NCI-H128 (cell line): ENCODE measurements at regions not wholly inside any gene's neighbourhood (a gene's known extent, or its start where the extent isn't known, plus 50 kb on each side); places are given as distances from the start of the nearest gene placed in this dataset.
"Not testable (repeated sequence)": the region's sequence is repeated elsewhere in the genome, so short reads cannot be mapped to it uniquely, and the experiment has no call there.

ENCODE experiments used
- DNase-seq: peaks from one replicate; lab custom pipeline; 2025; ENCODE audit not compliant: unreplicated experiment; lab: John Stamatoyannopoulos, UW

DNA sequence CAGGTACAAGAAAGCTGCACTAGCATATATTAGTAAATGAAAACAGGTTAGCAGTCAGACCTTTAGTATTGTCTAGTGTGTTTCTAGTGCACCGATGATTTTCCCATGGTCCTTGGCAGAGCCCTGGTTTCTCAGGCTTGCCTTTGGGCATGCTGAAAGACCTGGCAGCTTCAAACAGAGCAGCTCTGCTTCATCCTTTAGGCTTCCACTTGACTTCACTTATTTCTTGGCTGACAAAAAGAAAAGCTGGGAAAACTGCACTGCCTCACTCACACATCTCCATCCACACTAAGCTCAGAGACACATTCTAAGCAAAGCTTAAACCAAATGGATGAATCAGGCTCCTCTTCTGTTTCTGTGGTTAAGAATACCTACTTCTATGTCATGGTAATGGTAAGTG, 374.8 kb upstream of the PDZRN3 start:
- no peak for DNase-seq

DNA sequence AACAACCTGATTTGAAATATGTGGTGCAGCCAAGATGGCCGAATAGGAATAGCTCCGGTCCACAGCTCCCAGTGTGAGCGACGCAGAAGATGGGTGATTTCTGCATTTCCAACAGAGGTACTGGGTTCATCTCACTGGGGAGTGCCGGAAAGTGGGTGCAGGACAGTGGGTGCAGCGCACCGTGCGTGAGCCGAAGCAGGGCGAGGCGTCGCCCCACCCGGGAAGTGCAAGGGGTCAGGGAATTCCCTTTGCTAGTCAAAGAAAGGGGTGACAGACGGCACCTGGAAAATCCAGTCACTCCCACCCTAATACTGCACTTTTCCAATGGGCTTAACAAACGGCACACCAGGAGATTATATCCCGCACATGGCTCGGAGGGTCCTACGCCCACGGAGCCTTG, 365.9 kb upstream of the PDZRN3 start:
- DNase-seq: not testable (repeated sequence)

- no peak for DNase-seq
Observed at GRCh38 chr3:73966733-73967132, 342.0 kb upstream of the PDZRN3 start.

DNA sequence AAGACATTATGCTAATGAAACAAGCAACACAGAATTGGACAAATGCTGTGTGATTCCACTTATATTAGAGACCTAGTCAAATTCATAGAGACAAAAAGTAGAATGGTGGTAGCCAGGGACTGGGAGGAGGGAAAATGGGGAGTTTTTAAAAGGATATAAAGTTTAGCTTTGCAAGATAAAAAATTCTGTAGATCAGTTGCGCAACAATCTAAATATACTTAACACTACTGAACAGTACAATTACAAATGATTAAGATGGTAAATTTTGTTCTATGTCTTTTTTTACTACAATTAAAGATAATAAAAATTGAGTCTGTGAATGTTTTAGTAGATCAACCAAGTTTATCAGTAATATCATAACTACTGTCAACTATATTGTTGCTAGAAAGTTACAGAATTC, 340.1 kb upstream of the PDZRN3 start:
- no peak for DNase-seq

- DNase-seq: no peak
Observed at GRCh38 chr3:73955494-73956070, 330.8 kb upstream of the PDZRN3 start.

GRCh38 chr3:73954506-73954905, 329.8 kb upstream of the PDZRN3 start:
- DNase-seq: no peak

DNA sequence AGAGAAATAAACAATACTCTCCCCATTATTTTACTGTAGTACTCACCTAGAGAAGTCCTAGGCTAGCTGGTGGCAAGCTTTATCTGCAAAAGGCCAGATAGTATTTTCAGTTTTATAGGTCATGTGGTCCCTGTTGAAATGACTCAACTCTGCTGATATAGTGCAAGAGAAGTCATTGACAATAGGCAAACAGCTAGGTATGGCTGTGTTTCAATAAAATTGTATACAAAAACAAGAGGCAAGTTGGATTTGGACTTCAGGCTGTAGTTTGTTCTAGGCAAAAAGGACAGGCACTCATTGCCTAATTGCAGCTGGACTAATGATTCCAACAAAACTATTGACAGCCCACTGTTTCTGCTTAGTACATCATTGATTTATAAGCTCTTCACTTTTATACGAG, 328.0 kb upstream of the PDZRN3 start:
- DNase-seq: no peak

DNA sequence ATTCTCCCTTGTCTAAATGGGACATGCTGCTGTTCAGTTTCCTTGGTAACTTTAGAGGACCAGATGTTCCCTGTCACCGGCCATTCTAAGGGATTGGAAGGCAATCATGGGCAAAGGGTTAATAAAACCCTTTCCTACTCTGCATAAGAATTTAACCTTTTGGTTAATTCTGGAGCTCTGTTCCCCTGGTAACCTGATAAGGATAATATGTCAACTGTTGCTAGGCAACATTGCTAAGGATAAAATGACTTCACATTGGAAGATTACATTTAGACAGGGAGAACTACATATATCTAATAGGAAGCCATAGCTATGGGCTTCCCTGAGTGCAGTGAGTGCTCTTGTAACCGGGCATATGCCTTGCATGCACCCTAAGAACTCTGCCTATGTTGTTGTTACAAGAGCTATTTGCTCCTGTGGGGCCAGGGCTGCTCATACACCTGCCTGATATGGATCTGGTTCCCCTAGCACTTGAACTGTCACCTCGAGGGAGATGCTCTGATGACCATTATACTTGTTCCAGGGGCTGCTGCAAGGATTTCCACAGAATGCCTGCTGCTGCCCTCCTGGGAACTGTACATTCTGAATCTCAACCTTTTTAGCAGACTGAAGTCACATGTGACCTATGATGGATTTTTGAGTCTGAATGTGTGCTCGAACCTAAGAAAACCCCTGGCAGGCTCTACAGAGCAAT, 326.3 kb upstream of the PDZRN3 start:
- DNase-seq: no peak

GRCh38 chr3:73945541-73945940, 320.8 kb upstream of the PDZRN3 start:
- DNase-seq: no peak

GRCh38 chr3:73939985-73940384, 315.2 kb upstream of the PDZRN3 start:
- DNase-seq: no peak

GRCh38 chr3:73933585-73933984, 308.8 kb upstream of the PDZRN3 start:
- no peak for DNase-seq

DNA sequence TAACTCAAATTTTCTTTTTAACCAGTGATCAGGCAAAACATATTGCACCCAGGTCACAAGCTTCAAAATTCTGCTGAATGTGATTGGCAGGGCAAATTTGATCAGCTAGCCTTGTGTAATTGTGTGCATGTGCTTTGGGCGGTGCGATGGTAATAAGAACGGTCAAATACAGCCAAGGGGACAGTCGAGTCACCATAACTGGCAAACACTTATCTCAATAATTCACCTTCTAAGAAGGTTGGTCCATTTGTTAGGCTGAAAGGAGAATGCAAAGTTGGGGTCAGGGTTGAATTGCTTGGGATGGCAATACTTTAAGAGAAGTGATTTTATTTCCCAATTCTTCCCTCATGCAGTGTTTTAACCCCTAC, 302.4 kb upstream of the PDZRN3 start:
- no peak for DNase-seq

- DNase-seq: no peak
Observed at GRCh38 chr3:73926360-73927202, 301.8 kb upstream of the PDZRN3 start.

- no peak for DNase-seq
Observed at GRCh38 chr3:73925011-73925410, 300.3 kb upstream of the PDZRN3 start.

DNA sequence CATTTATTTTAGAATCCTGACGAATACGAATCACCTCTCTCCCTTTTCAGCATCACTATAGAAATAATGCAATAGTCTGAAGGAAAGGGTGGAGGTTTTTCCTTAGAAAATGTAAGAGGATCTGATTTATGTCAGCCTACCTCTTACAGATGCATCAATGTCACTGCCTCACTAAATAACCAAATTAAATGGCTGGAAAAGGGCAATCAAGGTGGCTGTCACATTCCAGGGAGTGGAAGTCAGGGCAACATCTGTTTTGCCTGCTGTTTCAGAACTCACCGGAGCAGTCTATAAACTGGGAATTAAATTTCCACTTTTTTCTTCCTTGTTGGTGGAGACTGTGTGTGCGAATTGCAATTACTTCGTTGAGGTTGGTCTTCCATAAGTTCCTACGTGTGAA, 299.3 kb upstream of the PDZRN3 start:
- DNase-seq: no peak

- DNase-seq: no peak
Observed at GRCh38 chr3:73917643-73918042, 292.9 kb upstream of the PDZRN3 start.

- DNase-seq: no peak
Observed at GRCh38 chr3:73915886-73916285, 291.1 kb upstream of the PDZRN3 start.

- no peak for DNase-seq
Observed at GRCh38 chr3:73908218-73908617, 283.5 kb upstream of the PDZRN3 start.

GRCh38 chr3:73901686-73902085, 276.9 kb upstream of the PDZRN3 start:
- no peak for DNase-seq

GRCh38 chr3:73894474-73895213, 269.9 kb upstream of the PDZRN3 start:
- no peak for DNase-seq

DNA sequence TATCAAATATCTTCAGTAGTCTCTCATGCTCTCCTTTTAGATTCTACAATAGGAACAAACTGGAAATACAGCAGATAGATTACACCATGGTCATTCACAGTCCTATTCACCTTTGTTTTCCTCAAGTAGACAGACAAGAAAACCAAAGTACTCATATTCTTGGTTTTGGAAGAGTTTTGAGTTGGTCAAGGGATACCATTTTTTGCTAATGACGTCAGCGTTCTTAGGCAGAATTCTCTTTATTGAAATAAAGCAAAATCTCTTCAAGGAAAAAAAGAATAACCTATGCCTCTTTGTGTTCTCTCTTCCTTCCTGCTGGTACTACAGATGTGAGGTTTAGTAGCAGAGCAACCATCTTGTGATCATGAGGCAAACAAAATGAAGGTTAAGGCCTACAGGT, 268.3 kb upstream of the PDZRN3 start:
- DNase-seq: no peak

GRCh38 chr3:73885862-73886261, 261.1 kb upstream of the PDZRN3 start:
- no peak for DNase-seq
